ENCODE measurements at regions not wholly inside any gene's neighbourhood (a gene's known extent, or its start where the extent isn't known, plus 50 kb on each side); places are given as distances from the start of the nearest gene placed in this dataset.

GRCh38 chr15:60259469-60259868, 138.3 kb downstream of the ANXA2 start:
- TF ChIP-seq CTCF (conservative IDR thresholded peaks at IDR 0.05) (no peak), ZFX (IDR thresholded peaks at IDR 0.05) (no peak)
- no peak overlapping the region for H3K27ac ChIP-seq

- TF ChIP-seq CTCF (conservative IDR thresholded peaks at IDR 0.05): no peak
- TF ChIP-seq ZFX (IDR thresholded peaks at IDR 0.05): no peak
- H3K27ac ChIP-seq: no peak overlapping the region
These were observed 133.7 kb downstream of the ANXA2 start for GRCh38 chr15:60264088-60264487.

- no peak for TF ChIP-seq CTCF (conservative IDR thresholded peaks at IDR 0.05)
- TF ChIP-seq ZFX (IDR thresholded peaks at IDR 0.05): no peak
- no peak overlapping the region for H3K27ac ChIP-seq
These were observed 133.2 kb downstream of the ANXA2 start for GRCh38 chr15:60264566-60264965.

- TF ChIP-seq CTCF (conservative IDR thresholded peaks at IDR 0.05) (no peak), ZFX (IDR thresholded peaks at IDR 0.05) (no peak)
- H3K27ac ChIP-seq: no peak overlapping the region
These were observed 132.7 kb downstream of the ANXA2 start for GRCh38 chr15:60265057-60265456.

DNA sequence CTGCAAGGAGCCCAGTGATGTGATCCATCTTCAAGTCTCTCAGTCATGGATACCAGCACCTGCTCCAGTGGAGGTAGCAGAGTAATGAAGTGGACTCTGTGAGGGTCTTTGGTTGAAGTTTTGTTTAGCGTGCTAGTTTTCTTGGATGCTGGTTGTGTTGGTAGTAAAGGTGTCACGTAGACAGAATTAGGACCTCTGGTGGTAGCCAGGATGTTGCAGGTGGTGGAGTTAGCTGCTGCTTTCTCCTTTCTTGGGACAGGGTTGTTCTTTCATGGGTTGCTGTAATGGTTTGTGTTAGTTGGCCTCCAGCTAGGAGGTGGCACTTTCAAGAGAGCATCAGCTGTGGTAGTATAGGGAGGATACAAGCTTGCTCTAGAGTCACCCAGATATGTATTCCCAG, 125.2 kb downstream of the ANXA2 start:
- no peak overlapping the region for H3K27ac ChIP-seq
- TF ChIP-seq CTCF (conservative IDR thresholded peaks at IDR 0.05) (peak; percentile 40), ZFX (IDR thresholded peaks at IDR 0.05) (no peak)

GRCh38 chr15:60275624-60276023, 122.2 kb downstream of the ANXA2 start:
- no peak for TF ChIP-seq CTCF (conservative IDR thresholded peaks at IDR 0.05)
- TF ChIP-seq ZFX (IDR thresholded peaks at IDR 0.05): no peak

GRCh38 chr15:60278879-60279278, 118.9 kb downstream of the ANXA2 start:
- no peak for TF ChIP-seq ZFX (IDR thresholded peaks at IDR 0.05)
- no peak for TF ChIP-seq CTCF (conservative IDR thresholded peaks at IDR 0.05)
- H3K27ac ChIP-seq: no peak overlapping the region

More at GRCh38 chr15:60275624-60276023, 122.2 kb downstream of the ANXA2 start:
- no peak overlapping the region for H3K27ac ChIP-seq

All from C4-2B (cell line).